Activated CD4-positive, alpha-beta memory T cell treated with anti-CD3 and anti-CD28 coated beads for 36 hours (primary cell): ENCODE measurements at regions not wholly inside any gene's neighbourhood (a gene's known extent, or its start where the extent isn't known, plus 50 kb on each side); places are given as distances from the start of the nearest gene placed in this dataset.
"Not testable (repeated sequence)": the region's sequence is repeated elsewhere in the genome, so short reads cannot be mapped to it uniquely, and the experiment has no call there.

Experiments used
- CTCF ChIA-PET: fragments of 350-600 bp; sonication (Branson Sonifier 250); formaldehyde crosslinking; loops from one replicate; lab custom pipeline; 2021; ENCODE audit warnings: antibody characterized with exemption, inconsistent platforms; lab: Charles Lee
- POLR2A ChIA-PET: fragments of 350-600 bp; sonication (Branson Sonifier 250); formaldehyde crosslinking; loops from one replicate; lab custom pipeline; 2021; ENCODE audit warnings: antibody characterized with exemption; lab: Charles Lee
- DNase-seq: peaks from one replicate; pipeline ENCODE4 v3.0.0-alpha.2; 2020
- H3K27ac Mint-ChIP-seq: one replicate; pipeline ENCODE4 v1.8.0; 2021; ENCODE audit warnings: mixed read lengths
- H3K27me3 Mint-ChIP-seq: one replicate; pipeline ENCODE4 v1.8.0; 2021; ENCODE audit warnings: mixed read lengths
- H3K36me3 Mint-ChIP-seq: one replicate; pipeline ENCODE4 v1.8.0; 2021; ENCODE audit warnings: mixed read lengths
- H3K4me1 Mint-ChIP-seq: one replicate; pipeline ENCODE4 v1.8.0; 2021; ENCODE audit warnings: low read depth, mixed read lengths
- H3K4me3 Mint-ChIP-seq: one replicate; pipeline ENCODE4 v1.8.0; 2021; ENCODE audit warnings: mild to moderate bottlenecking, mixed read lengths
- H3K9me3 Mint-ChIP-seq: one replicate; pipeline ENCODE4 v1.8.0; 2021; ENCODE audit warnings: mixed read lengths
- intact Hi-C: fragments of 100-400 bp; cut with micrococcal nuclease; formaldehyde crosslinking; loops from one replicate; pipeline ENCODE4 v1.15.1; 2023

DNA sequence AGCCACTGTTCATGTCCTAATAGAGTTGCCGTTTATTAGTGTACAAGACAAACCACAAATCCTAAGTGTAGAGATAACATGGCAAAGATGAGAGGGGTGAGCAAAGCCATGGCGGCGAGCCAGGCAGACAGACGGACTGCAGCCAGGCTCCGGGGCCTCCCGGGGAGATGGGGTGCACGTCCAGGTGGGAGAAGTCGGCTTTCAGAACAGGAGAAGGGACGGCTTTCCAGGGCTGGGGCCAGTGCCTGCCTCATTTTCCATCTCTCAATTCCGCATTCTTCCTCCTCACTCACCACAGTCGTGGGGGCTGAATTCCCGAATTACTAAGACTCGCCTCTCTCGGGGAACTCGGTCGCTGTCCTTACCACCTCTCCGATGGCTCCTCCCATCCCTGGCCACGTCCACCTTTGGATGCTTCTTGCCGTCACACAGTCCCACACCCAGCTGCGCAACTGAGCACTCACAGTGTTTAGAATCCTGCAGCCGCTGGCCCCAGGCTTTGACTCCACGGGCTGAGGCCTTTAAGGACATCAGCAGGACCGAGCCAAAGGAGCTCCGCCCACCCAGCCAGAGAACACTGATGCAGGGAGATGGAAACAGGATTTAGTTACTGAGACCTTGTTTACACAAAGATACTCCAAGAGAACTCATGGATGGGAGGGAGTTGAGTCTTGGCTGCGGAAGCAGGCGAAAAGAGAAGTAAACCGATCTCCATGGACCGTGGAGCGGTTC, 59.7 kb downstream of the RNF112 start:
- Mint-ChIP-seq H3K27me3 (peaks cover 8% of the 10 kb centered on the region), H3K27ac (no peak overlapping the region), H3K36me3 (no peaks in the 10 kb centered on the region), H3K9me3 (peaks cover 5% of the 10 kb centered on the region), H3K4me1 (no peaks in the 10 kb centered on the region), H3K4me3 (no peak overlapping the region)
- ChIA-PET CTCF (interaction anchor here (0.6 kb wide), 1 partner anchor 163 kb away, joined by 3 read pairs; no protein-coding TSS in a partner anchor), POLR2A (no interaction called here)
- no peak for DNase-seq
- intact Hi-C loops = no loop called here

DNA sequence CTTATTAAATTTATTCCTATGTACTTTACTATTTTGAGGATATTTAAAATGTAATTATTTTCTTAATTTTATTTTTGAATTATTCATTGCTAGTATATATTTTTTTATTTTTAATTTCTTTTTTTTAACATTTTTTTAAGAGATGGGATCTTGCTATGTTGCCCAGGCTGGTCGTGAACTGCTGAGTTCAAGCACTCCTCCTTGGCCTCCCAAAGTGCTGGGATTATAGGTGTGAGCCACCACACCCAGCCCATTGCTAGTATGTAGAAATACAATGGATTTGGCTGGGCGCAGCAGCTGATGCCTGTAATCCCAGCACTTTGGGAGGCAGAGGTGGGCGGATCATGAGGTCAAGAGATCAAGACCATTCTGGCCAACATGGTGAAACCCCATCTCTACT, 59.2 kb upstream of the SLC47A1 start:
- H3K27ac Mint-ChIP-seq, H3K4me1 Mint-ChIP-seq, DNase-seq, H3K27me3 Mint-ChIP-seq, H3K9me3 Mint-ChIP-seq, POLR2A ChIA-PET, intact Hi-C loops, H3K36me3 Mint-ChIP-seq, CTCF ChIA-PET, H3K4me3 Mint-ChIP-seq: not testable (repeated sequence)

DNA sequence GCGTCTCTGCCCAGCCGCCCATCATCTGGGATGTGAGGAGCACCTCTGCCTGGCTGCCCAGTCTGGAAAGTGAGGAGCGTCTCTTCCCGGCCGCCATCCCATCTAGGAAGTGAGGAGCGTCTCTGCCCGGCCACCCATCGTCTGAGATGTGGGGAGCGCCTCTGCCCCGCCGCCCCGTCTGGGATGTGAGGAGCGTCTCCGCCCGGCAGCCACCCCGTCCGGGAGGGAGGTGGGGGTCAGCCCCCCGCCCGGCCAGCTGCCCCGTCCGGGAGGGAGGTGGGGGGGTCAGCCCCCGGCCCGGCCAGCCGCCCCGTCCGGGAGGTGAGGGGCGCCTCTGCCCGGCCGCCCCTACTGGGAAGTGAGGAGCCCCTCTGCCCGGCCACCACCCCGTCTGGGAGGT, 57.9 kb upstream of the SLC47A1 start:
- CTCF ChIA-PET, H3K9me3 Mint-ChIP-seq, H3K4me1 Mint-ChIP-seq, POLR2A ChIA-PET, H3K4me3 Mint-ChIP-seq, H3K27ac Mint-ChIP-seq, H3K36me3 Mint-ChIP-seq, intact Hi-C loops, DNase-seq: not testable (repeated sequence)
- H3K27me3 Mint-ChIP-seq = peaks cover 12% of the 10 kb centered on the region

DNA sequence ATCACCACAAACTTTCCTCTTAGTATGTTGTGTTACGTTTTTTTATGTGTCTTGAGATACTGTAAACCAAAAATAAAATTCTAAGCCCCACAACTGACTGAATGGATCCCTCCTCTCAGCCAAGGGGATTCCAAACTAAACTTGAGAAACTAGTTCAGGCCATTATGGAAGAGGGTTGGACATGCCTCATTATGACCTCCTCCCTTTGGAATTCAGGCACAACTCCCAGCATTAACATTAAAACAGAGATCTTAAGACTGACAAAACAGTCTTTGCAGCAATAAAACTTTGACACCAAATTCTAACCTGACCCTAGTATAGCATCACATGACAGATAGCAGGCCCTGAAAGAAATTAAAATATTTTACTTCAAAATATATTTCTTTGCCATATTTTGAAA, 51.1 kb upstream of the SLC47A1 start:
- Mint-ChIP-seq H3K4me1 (no peaks in the 10 kb centered on the region), H3K36me3 (no peaks in the 10 kb centered on the region), H3K27me3 (peaks cover 5% of the 10 kb centered on the region), H3K9me3 (no peaks in the 10 kb centered on the region), H3K27ac (no peak overlapping the region), H3K4me3 (no peak overlapping the region)
- intact Hi-C loops = no loop called here
- no peak for DNase-seq
- CTCF ChIA-PET = no interaction called here
- POLR2A ChIA-PET = no interaction called here
